UCSD-AML1 (cell line): ENCODE measurements at regions not wholly inside any gene's neighbourhood (a gene's known extent, or its start where the extent isn't known, plus 50 kb on each side); places are given as distances from the start of the nearest gene placed in this dataset.

Experiments used
- DNase-seq: peaks from one replicate; lab custom pipeline; 2025; ENCODE audit not compliant: unreplicated experiment; lab: John Stamatoyannopoulos, UW

- peak; percentile 6 for DNase-seq
Measured at GRCh38 chr1:82441402-82441801, 640.7 kb downstream of the ADGRL2 start.

- no peak for DNase-seq
Measured at GRCh38 chr1:82423174-82423815, 622.6 kb downstream of the ADGRL2 start.

GRCh38 chr1:82421782-82422181 lies 621.0 kb downstream of the ADGRL2 start:
- DNase-seq: no peak

- DNase-seq: no peak
Measured at GRCh38 chr1:82420584-82420983, 619.9 kb downstream of the ADGRL2 start.

GRCh38 chr1:82411605-82412004 lies 610.9 kb downstream of the ADGRL2 start:
- no peak for DNase-seq

GRCh38 chr1:82405333-82405732 lies 604.6 kb downstream of the ADGRL2 start:
- no peak for DNase-seq

GRCh38 chr1:82401116-82401515 lies 600.4 kb downstream of the ADGRL2 start:
- DNase-seq: peak; percentile 8

- DNase-seq: no peak
Measured at GRCh38 chr1:82400521-82400920, 599.8 kb downstream of the ADGRL2 start.

- DNase-seq: no peak
Measured at GRCh38 chr1:82399093-82399492, 598.4 kb downstream of the ADGRL2 start.

- DNase-seq: no peak
Measured at GRCh38 chr1:82398357-82398756, 597.6 kb downstream of the ADGRL2 start.

- no peak for DNase-seq
Measured at GRCh38 chr1:82395440-82395839, 594.7 kb downstream of the ADGRL2 start.

- DNase-seq: no peak
Measured at GRCh38 chr1:82392946-82393345, 592.2 kb downstream of the ADGRL2 start.

GRCh38 chr1:82392513-82392912 lies 591.8 kb downstream of the ADGRL2 start:
- DNase-seq: no peak

- DNase-seq: no peak
Measured at GRCh38 chr1:82391712-82392111, 591.0 kb downstream of the ADGRL2 start.

GRCh38 chr1:82390627-82391026 lies 589.9 kb downstream of the ADGRL2 start:
- DNase-seq: peak; percentile 5

GRCh38 chr1:82388679-82389078 lies 587.9 kb downstream of the ADGRL2 start:
- DNase-seq: no peak

GRCh38 chr1:82387012-82387366 lies 586.3 kb downstream of the ADGRL2 start:
- DNase-seq: no peak

- DNase-seq: no peak
Measured at GRCh38 chr1:82386365-82387011, 585.8 kb downstream of the ADGRL2 start.

GRCh38 chr1:82384776-82385175 lies 584.0 kb downstream of the ADGRL2 start:
- no peak for DNase-seq

- no peak for DNase-seq
Measured at GRCh38 chr1:82377201-82377884, 576.6 kb downstream of the ADGRL2 start.

- DNase-seq: no peak
Measured at GRCh38 chr1:82373710-82374109, 573.0 kb downstream of the ADGRL2 start.

- DNase-seq: no peak
Measured at GRCh38 chr1:82371844-82372498, 571.2 kb downstream of the ADGRL2 start.
